ENCODE measurements at regions not wholly inside any gene's neighbourhood (a gene's known extent, or its start where the extent isn't known, plus 50 kb on each side); places are given as distances from the start of the nearest gene placed in this dataset.
"Not testable (repeated sequence)": the region's sequence is repeated elsewhere in the genome, so short reads cannot be mapped to it uniquely, and the experiment has no call there.

- CTCF ChIA-PET; ATAC-seq; POLR2A ChIA-PET; DNase-seq; H3K36me3 Mint-ChIP-seq (ENCODE audit: low read depth); intact Hi-C loops (cut with DNase I, micrococcal nuclease); H3K4me1 Mint-ChIP-seq; H3K27me3 Mint-ChIP-seq; H3K4me3 Mint-ChIP-seq; H3K9me3 Mint-ChIP-seq (ENCODE audit: low read depth); H3K27ac Mint-ChIP-seq: not testable (repeated sequence)
These were observed 71.0 kb downstream of the DAPL1 start for GRCh38 chr2:158866082-158866481.

DNA sequence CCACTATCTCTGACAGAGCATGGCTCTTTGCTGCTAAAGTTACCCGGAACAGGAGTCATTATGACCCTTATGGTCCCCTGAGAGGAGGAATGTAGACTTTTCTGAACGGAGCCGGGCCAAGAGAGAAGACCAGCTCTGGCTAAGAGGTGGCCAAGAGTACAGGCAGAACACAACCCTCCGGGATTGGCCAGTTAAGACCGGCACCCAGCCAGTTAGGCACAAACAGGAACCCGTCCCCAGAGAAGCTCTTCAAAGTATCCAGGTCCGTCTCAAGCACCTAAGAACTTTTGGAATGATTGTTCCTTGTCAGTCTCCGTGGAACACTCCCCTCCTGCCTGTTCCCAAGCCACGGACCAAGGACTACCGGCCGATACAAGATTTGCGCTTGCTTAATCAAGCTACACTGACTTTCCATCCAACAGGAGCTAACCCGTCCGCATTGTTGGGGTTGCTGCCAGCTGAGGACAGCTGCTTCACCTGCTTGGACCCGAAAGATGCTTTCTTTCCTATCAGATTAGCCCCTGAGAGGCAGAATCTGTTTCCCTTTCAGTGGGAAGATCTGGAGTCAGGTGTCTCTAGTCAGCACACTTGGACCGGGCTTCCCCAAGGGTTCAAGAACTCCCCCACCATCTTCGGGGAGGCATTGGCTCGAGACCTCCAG, 72.5 kb downstream of the DAPL1 start:
- H3K4me3 Mint-ChIP-seq; H3K27ac Mint-ChIP-seq; H3K4me1 Mint-ChIP-seq; CTCF ChIA-PET; H3K9me3 Mint-ChIP-seq (ENCODE audit: low read depth); POLR2A ChIA-PET; ATAC-seq; DNase-seq; H3K36me3 Mint-ChIP-seq (ENCODE audit: low read depth); H3K27me3 Mint-ChIP-seq; intact Hi-C loops (cut with DNase I, micrococcal nuclease): not testable (repeated sequence)

- H3K4me1 Mint-ChIP-seq; CTCF ChIA-PET; POLR2A ChIA-PET; H3K9me3 Mint-ChIP-seq (ENCODE audit: low read depth); DNase-seq; intact Hi-C loops (cut with DNase I, micrococcal nuclease); H3K27ac Mint-ChIP-seq; ATAC-seq; H3K36me3 Mint-ChIP-seq (ENCODE audit: low read depth); H3K4me3 Mint-ChIP-seq; H3K27me3 Mint-ChIP-seq: not testable (repeated sequence)
These were observed 73.3 kb downstream of the DAPL1 start for GRCh38 chr2:158868386-158868785.

DNA sequence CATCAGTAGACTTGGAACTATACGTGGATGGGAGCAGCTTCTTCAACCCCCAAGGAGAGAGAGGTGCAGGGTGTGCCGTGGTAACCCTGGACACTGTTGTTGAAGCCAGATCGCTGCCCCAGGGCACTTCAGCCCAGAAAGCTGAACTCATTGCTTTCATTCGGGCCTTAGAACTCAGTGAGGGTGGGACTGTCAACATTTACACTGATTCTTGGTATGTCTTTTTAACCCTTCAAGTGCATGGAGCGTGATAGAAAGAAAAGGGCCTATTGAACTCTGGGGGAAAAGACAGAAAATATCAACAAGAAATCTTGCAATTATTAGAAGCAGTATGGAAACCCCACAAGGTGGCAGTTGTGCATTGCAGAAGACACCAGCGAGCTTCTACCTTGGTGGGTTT, 74.0 kb downstream of the DAPL1 start:
- H3K9me3 Mint-ChIP-seq (ENCODE audit: low read depth); intact Hi-C loops (cut with DNase I, micrococcal nuclease); H3K27me3 Mint-ChIP-seq; CTCF ChIA-PET; H3K27ac Mint-ChIP-seq; ATAC-seq; POLR2A ChIA-PET; H3K4me1 Mint-ChIP-seq; H3K36me3 Mint-ChIP-seq (ENCODE audit: low read depth); H3K4me3 Mint-ChIP-seq: not testable (repeated sequence)
- DNase-seq: peak; percentile 44

- H3K36me3 Mint-ChIP-seq (ENCODE audit: low read depth); DNase-seq; ATAC-seq; H3K4me1 Mint-ChIP-seq; H3K9me3 Mint-ChIP-seq (ENCODE audit: low read depth); H3K4me3 Mint-ChIP-seq; POLR2A ChIA-PET; intact Hi-C loops (cut with DNase I, micrococcal nuclease); H3K27me3 Mint-ChIP-seq; H3K27ac Mint-ChIP-seq; CTCF ChIA-PET: not testable (repeated sequence)
These were observed 74.5 kb downstream of the DAPL1 start for GRCh38 chr2:158869609-158870008.

DNA sequence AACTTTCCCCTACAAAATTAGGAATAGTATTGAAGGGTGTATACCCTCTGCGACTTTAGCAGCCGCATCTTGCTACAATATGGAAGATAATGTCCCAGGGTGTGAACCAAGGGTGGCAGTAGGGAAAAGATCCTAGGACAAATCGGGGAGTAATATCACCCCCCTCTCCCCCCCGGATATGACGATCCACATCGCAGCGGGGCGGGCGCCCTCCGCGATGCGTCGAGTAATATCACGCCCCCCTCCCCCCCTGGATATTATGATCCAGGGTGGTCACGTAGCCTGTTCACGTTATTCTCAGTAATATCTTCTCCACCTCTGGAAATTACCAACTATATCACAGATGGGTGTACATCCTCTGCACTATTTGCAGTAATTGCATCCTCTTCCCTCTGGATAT, 82.9 kb downstream of the DAPL1 start:
- H3K36me3 Mint-ChIP-seq (ENCODE audit: low read depth): no peaks in the 10 kb centered on the region
- CTCF ChIA-PET: no interaction called here
- H3K27me3 Mint-ChIP-seq: peaks cover 2% of the 10 kb centered on the region
- H3K4me1 Mint-ChIP-seq: no peaks in the 10 kb centered on the region
- intact Hi-C loops (cut with DNase I, micrococcal nuclease): no loop called here
- H3K9me3 Mint-ChIP-seq (ENCODE audit: low read depth): no peaks in the 10 kb centered on the region
- DNase-seq (no peak), ATAC-seq (no peak)
- no peak overlapping the region for H3K4me3 Mint-ChIP-seq
- H3K27ac Mint-ChIP-seq: no peak overlapping the region
- POLR2A ChIA-PET: no interaction called here

DNA sequence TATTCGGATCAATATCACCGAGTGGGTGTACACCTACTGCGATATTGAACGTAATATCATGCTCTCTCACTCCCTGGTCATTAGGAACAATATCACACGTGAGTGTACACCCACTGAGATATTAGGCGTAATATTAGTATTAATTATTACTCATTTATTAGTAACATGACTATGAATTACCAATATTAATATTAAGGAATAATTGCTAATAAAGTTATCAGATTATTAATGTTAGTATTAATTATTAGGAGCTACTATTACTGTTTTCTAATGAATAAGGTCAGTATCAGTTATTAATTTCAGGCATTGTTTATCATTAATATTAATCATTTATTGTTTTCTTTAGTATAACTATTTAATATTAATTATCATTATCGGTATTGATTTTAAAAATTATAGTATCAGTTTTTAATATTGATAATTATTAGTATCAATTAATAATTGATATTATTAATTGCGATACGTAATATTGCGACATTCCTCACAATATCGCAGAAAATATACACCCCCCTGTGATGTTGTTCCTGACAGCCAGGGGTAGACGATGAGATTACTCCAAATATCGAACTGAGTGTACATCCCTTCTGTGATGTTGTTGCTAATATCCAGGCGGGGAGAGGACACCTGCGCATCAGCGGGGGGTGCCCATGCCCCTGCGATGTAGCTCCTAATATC, 84.2 kb downstream of the DAPL1 start:
- Mint-ChIP-seq H3K9me3 (ENCODE audit: low read depth) (no peaks in the 10 kb centered on the region), H3K27ac (no peak overlapping the region), H3K4me3 (no peak overlapping the region), H3K4me1 (no peaks in the 10 kb centered on the region), H3K36me3 (ENCODE audit: low read depth) (no peaks in the 10 kb centered on the region), H3K27me3 (peaks cover 2% of the 10 kb centered on the region)
- intact Hi-C loops (cut with DNase I, micrococcal nuclease): no loop called here
- ATAC-seq (no peak), DNase-seq (no peak)
- ChIA-PET POLR2A (no interaction called here), CTCF (no interaction called here)

- no peak for ATAC-seq
- POLR2A ChIA-PET: no interaction called here
- no peaks in the 10 kb centered on the region for H3K9me3 Mint-ChIP-seq (ENCODE audit: low read depth)
- DNase-seq: no peak
- CTCF ChIA-PET: no interaction called here
- intact Hi-C loops (cut with DNase I, micrococcal nuclease): no loop called here
- no peaks in the 10 kb centered on the region for H3K36me3 Mint-ChIP-seq (ENCODE audit: low read depth)
- peaks cover 4% of the 10 kb centered on the region for H3K4me1 Mint-ChIP-seq
- peaks cover 2% of the 10 kb centered on the region for H3K27me3 Mint-ChIP-seq
- H3K4me3 Mint-ChIP-seq: no peak overlapping the region
- H3K27ac Mint-ChIP-seq: no peak overlapping the region
These were observed 86.1 kb upstream of the TANC1 start for GRCh38 chr2:158882297-158882696.

- H3K27ac Mint-ChIP-seq; POLR2A ChIA-PET; H3K36me3 Mint-ChIP-seq (ENCODE audit: low read depth); H3K9me3 Mint-ChIP-seq (ENCODE audit: low read depth); DNase-seq; H3K27me3 Mint-ChIP-seq; H3K4me3 Mint-ChIP-seq; CTCF ChIA-PET; intact Hi-C loops (cut with DNase I, micrococcal nuclease); ATAC-seq: not testable (repeated sequence)
- H3K4me1 Mint-ChIP-seq: peaks cover 11% of the 10 kb centered on the region
These were observed 83.9 kb upstream of the TANC1 start for GRCh38 chr2:158884552-158884951.

GRCh38 chr2:158885018-158885678, 83.3 kb upstream of the TANC1 start:
- H3K27ac Mint-ChIP-seq; H3K4me3 Mint-ChIP-seq; H3K9me3 Mint-ChIP-seq (ENCODE audit: low read depth); H3K36me3 Mint-ChIP-seq (ENCODE audit: low read depth); intact Hi-C loops (cut with DNase I, micrococcal nuclease); ATAC-seq; H3K27me3 Mint-ChIP-seq; POLR2A ChIA-PET: not testable (repeated sequence)
- peaks cover 12% of the 10 kb centered on the region for H3K4me1 Mint-ChIP-seq
- CTCF ChIA-PET: interaction anchor here (0.6 to 0.7 kb wide), 2 partner anchors 13 to 234 kb away, joined by 3 read pairs; no protein-coding TSS in a partner anchor
- DNase-seq: peak; percentile 74

GRCh38 chr2:158885679-158886050, 82.8 kb upstream of the TANC1 start:
- H3K4me3 Mint-ChIP-seq; POLR2A ChIA-PET; DNase-seq; H3K36me3 Mint-ChIP-seq (ENCODE audit: low read depth); intact Hi-C loops (cut with DNase I, micrococcal nuclease); H3K27ac Mint-ChIP-seq; ATAC-seq; H3K9me3 Mint-ChIP-seq (ENCODE audit: low read depth); H3K27me3 Mint-ChIP-seq: not testable (repeated sequence)
- CTCF ChIA-PET: interaction anchor here (0.7 kb wide), 1 partner anchor 12 kb away, joined by 3 read pairs; no protein-coding TSS in a partner anchor
- peaks cover 12% of the 10 kb centered on the region for H3K4me1 Mint-ChIP-seq

Measured in activated CD4-positive, alpha-beta T cell treated with anti-CD3 and anti-CD28 coated beads for 36 hours (primary cell).